DND-41 (cell line): ENCODE measurements at regions not wholly inside any gene's neighbourhood (a gene's known extent, or its start where the extent isn't known, plus 50 kb on each side); places are given as distances from the start of the nearest gene placed in this dataset.

ENCODE experiments used
- ATAC-seq: fragments of 200-7000 bp; cut with Tn5 transposase; 3 replicates; pipeline ENCODE4 v1.9.1; 2021; ENCODE audit warnings: low read depth; ENCODE audit not compliant: insufficient read depth
- DNase-seq: peaks from one replicate; pipeline ENCODE4 v3.0.0-alpha.2; 2020
- H2AFZ ChIP-seq: 2 replicates; pipeline ENCODE4 v1.6.0; 2012; ENCODE audit warnings: low read depth, low read length
- H3K27ac ChIP-seq: 2 replicates; pipeline ENCODE4 v1.5.1; 2012; ENCODE audit warnings: low read length, inconsistent platforms
- H3K27me3 ChIP-seq: fragments of 200-600 bp; sonication (generic); 2 replicates; pipeline ENCODE4 v1.6.0; 2012; ENCODE audit warnings: low read length, mild to moderate bottlenecking, inconsistent platforms; ENCODE audit not compliant: insufficient read depth, poor library complexity
- H3K36me3 ChIP-seq: 2 replicates; pipeline ENCODE4 v1.5.1; 2012; ENCODE audit warnings: low read length, inconsistent platforms; ENCODE audit not compliant: insufficient read depth
- H3K4me1 ChIP-seq: 2 replicates; pipeline ENCODE4 v1.5.1; 2012; ENCODE audit warnings: mild to moderate bottlenecking, low read length; ENCODE audit not compliant: insufficient read depth
- H3K4me2 ChIP-seq: 2 replicates; pipeline ENCODE4 v1.6.0; 2012; ENCODE audit warnings: mild to moderate bottlenecking, moderate library complexity, low read length, inconsistent platforms; ENCODE audit not compliant: insufficient read depth
- H3K4me3 ChIP-seq, 2 experiments: fragments of 200-600 bp in 1 of 2; shearing (Covaris generic) in 1 of 2; 2 replicates each; pipeline ENCODE4 v1.5.1; 2012 to 2016; ENCODE audit warnings: inconsistent platforms in 2 of 2, low read length in 2 of 2, mild to moderate bottlenecking in 2 of 2, low read depth in 1 of 2, moderate library complexity in 1 of 2
- H3K79me2 ChIP-seq: 2 replicates; pipeline ENCODE4 v1.6.0; 2012; ENCODE audit warnings: low read length, inconsistent platforms; ENCODE audit not compliant: insufficient read depth
- H3K9ac ChIP-seq: 2 replicates; pipeline ENCODE4 v1.6.0; 2012; ENCODE audit warnings: low read depth, mild to moderate bottlenecking, inconsistent platforms, low read length, moderate library complexity
- H3K9me3 ChIP-seq: 2 replicates; pipeline ENCODE4 v1.5.1; 2012; ENCODE audit warnings: low read length, moderate library complexity, mild to moderate bottlenecking, inconsistent platforms; ENCODE audit not compliant: insufficient read depth, severe bottlenecking
- H4K20me1 ChIP-seq: 2 replicates; pipeline ENCODE4 v1.6.0; 2012; ENCODE audit warnings: low read length; ENCODE audit not compliant: insufficient read depth
- CTCF ChIP-seq: IDR thresholded peaks from 2 replicates; pipeline ENCODE4 v1.5.1; 2012; ENCODE audit warnings: borderline replicate concordance, low read length, moderate library complexity, mild to moderate bottlenecking; ENCODE audit not compliant: poor library complexity, severe bottlenecking; ENCODE audit errors: extremely low read depth
- EZH2 ChIP-seq: IDR thresholded peaks from 3 replicates; pipeline ENCODE4 v1.6.1; 2012; ENCODE audit warnings: borderline replicate concordance, low read depth, mild to moderate bottlenecking, moderate library complexity, low read length, inconsistent platforms; ENCODE audit not compliant: severe bottlenecking

- H2AFZ ChIP-seq, result no peak overlapping the region
- no peaks in the 10 kb centered on the region for H3K4me1 ChIP-seq
- H3K4me2 ChIP-seq, result no peak overlapping the region
- no peak overlapping the region for H3K27ac ChIP-seq
- no peak for TF ChIP-seq EZH2
- no peak for TF ChIP-seq CTCF
- no peak overlapping the region for H3K4me3 ChIP-seq
- H4K20me1 ChIP-seq, result no peaks in the 10 kb centered on the region
- DNase-seq (no peak), ATAC-seq (no peak)
- no peaks in the 10 kb centered on the region for H3K79me2 ChIP-seq
- no peaks in the 10 kb centered on the region for H3K27me3 ChIP-seq
- no peaks in the 10 kb centered on the region for H3K36me3 ChIP-seq
- no peak overlapping the region for H3K9ac ChIP-seq
- no peaks in the 10 kb centered on the region for H3K9me3 ChIP-seq
These were observed 597.8 kb upstream of the VRK2 start for GRCh38 chr2:57448816-57449215.

GRCh38 chr2:57450170-57450569 is 596.4 kb upstream of the VRK2 start:
- Histone ChIP-seq H3K4me3 (no peak overlapping the region), H3K27ac (no peak overlapping the region), H2AFZ (no peak overlapping the region), H3K4me2 (no peak overlapping the region), H3K9ac (no peak overlapping the region), H3K4me1 (no peaks in the 10 kb centered on the region), H3K36me3 (no peaks in the 10 kb centered on the region), H4K20me1 (no peaks in the 10 kb centered on the region), H3K27me3 (no peaks in the 10 kb centered on the region), H3K79me2 (no peaks in the 10 kb centered on the region), H3K9me3 (no peaks in the 10 kb centered on the region)
- TF ChIP-seq EZH2, result no peak
- TF ChIP-seq CTCF, result no peak
- ATAC-seq (no peak), DNase-seq (no peak)

- DNase-seq (no peak), ATAC-seq (no peak)
- no peaks in the 10 kb centered on the region for H4K20me1 ChIP-seq
- H3K27me3 ChIP-seq, result no peaks in the 10 kb centered on the region
- no peaks in the 10 kb centered on the region for H3K4me1 ChIP-seq
- H3K9me3 ChIP-seq, result no peaks in the 10 kb centered on the region
- H3K36me3 ChIP-seq, result no peaks in the 10 kb centered on the region
- no peak overlapping the region for H3K27ac ChIP-seq
- no peak overlapping the region for H2AFZ ChIP-seq
- H3K4me3 ChIP-seq, result no peak overlapping the region
- no peak overlapping the region for H3K9ac ChIP-seq
- TF ChIP-seq EZH2 (no peak), CTCF (no peak)
- H3K79me2 ChIP-seq, result no peaks in the 10 kb centered on the region
- no peak overlapping the region for H3K4me2 ChIP-seq
These were observed 594.0 kb upstream of the VRK2 start for GRCh38 chr2:57452634-57453033.

- Histone ChIP-seq H3K36me3 (no peaks in the 10 kb centered on the region), H3K27me3 (no peaks in the 10 kb centered on the region), H3K9me3 (no peaks in the 10 kb centered on the region), H3K9ac (no peak overlapping the region), H2AFZ (no peak overlapping the region), H3K4me2 (no peak overlapping the region), H4K20me1 (no peaks in the 10 kb centered on the region), H3K4me1 (no peaks in the 10 kb centered on the region), H3K4me3 (no peak overlapping the region), H3K27ac (no peak overlapping the region), H3K79me2 (no peaks in the 10 kb centered on the region)
- ATAC-seq (no peak), DNase-seq (no peak)
- no peak for TF ChIP-seq CTCF
- no peak for TF ChIP-seq EZH2
These were observed 592.7 kb upstream of the VRK2 start for GRCh38 chr2:57453945-57454344.
